Fibroblast of lung (primary cell): ENCODE measurements at regions not wholly inside any gene's neighbourhood (a gene's known extent, or its start where the extent isn't known, plus 50 kb on each side); places are given as distances from the start of the nearest gene placed in this dataset.

Source experiments
- CTCF ChIP-seq, 2 donors: IDR thresholded peaks in 1 of 2; conservative IDR thresholded peaks in 1 of 2; 1 replicate in 1 of 2; 2 replicates in 1 of 2; pipeline ENCODE4 v1.5.1; 2011 to 2012; ENCODE audit warnings: low read length in 2 of 2, control low read depth in 1 of 2, inconsistent platforms in 1 of 2, low read depth in 1 of 2, mild to moderate bottlenecking in 1 of 2
- EZH2 ChIP-seq: IDR thresholded peaks from 2 replicates; pipeline ENCODE4 v1.5.1; 2012; ENCODE audit warnings: low read length, control low read depth, mild to moderate bottlenecking; ENCODE audit errors: missing control alignments

- no peak for TF ChIP-seq CTCF (conservative IDR thresholded peaks at IDR 0.05 in 1 of 2, IDR thresholded peaks at IDR 0.05 in 1 of 2; ENCODE audit: low read depth in 1 of 2, low read length in 2 of 2)
- TF ChIP-seq EZH2 = no peak
Observed at GRCh38 chr1:185650602-185651230, 83.5 kb upstream of the HMCN1 start.
